CD4-positive, alpha-beta T cell treated with Interleukin-4 for 4 hours (primary cell): ENCODE measurements at regions not wholly inside any gene's neighbourhood (a gene's known extent, or its start where the extent isn't known, plus 50 kb on each side); places are given as distances from the start of the nearest gene placed in this dataset.
"Not testable (repeated sequence)": the region's sequence is repeated elsewhere in the genome, so short reads cannot be mapped to it uniquely, and the experiment has no call there.

Source experiments
- DNase-seq: peaks from one replicate; pipeline ENCODE4 v3.0.0-alpha.2; 2020

DNA sequence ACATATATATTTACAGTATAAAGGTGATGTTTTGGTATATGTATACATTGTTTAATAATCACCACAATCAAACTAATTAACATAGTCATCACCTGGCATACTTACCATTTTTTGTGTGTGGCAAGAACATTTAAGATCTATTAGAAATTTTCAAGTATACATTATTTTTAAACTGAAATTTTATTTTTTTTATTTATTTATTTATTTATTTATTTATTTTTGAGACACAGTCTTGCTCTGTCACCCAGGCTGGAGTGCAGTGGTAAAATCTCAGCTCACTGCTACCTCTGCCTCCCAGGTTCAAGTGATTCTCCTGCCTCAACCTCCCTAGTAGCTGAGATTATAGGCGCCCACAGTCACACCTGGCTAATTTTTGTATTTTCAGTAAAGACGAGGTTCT, 210.5 kb downstream of the ICOS start:
- not testable (repeated sequence) for DNase-seq

DNA sequence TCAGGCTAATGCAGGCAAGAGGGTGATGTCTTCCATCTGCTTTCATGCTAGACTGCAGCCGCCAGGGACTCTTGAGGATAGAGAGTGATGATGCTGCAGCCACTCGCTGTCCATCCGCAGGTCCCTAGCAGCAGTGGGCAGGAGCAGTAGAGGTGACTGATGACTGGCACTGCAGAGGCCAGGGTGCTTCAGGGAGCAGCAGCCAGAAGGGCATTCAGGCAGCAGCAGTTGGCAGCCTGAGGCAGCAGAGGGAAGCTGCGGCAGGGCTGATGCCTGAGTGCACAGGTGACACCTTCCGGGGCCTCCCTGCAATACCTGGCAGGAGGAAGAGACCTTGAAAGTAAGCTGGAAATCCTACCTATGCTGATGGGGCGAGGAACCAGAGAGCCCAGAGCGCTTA, 214.2 kb downstream of the ICOS start:
- no peak for DNase-seq

DNA sequence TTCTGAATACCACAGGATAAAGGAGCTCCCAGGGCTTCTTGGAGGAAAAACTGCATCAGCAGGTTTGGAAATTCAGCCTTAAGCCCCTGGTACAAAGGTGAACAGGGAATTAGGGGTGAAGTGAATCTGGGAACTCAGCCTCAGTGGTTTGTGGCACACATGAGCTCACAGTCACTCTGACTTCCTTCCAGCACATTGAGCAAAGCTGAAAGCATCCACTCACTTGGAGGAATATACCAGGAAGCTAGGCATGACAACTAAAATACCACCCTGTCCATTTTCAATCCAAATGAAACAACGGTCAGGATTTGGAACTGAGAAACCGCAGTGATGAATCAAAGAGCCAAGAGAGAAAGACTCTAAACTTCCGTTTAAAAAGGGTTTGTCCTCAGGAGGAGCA, 216.1 kb downstream of the ICOS start:
- no peak for DNase-seq

DNA sequence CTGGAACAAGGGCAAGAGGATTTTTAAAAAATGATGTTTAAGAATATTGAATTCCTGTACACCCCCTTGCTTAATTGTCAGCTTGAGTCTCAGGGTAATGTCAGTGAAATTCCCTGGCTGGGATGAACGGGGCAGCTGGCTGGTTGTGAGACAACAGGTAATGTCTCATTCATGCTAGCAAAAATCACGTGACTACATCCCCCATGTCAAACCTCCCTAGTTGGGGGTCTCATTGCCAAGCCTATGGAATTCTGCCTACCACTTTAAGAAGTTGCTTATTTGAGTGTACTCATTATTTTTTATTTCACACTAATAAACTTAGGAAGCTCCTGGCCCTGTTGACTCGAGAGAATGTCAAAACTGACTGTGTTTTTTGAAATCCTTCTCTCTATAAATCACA, 218.3 kb downstream of the ICOS start:
- DNase-seq, result no peak

DNA sequence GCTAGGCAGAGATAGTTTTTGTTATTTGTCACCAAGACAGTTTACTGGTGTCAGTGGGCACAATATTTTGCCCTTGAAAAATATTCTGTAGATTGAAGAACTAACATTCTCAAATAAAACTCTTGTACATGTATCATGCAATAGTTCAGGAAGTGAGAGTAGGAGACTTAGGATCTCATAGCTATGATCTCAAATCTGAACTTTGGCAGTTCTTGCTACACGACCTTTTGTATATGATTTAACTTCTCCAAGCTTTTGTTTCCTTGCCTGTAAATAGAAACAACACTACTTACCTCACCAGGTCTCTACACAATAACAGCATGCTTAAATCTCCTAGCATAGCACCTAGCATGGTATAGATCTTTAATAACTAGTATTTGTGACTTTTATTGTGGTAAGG, 219.9 kb downstream of the ICOS start:
- no peak for DNase-seq

DNA sequence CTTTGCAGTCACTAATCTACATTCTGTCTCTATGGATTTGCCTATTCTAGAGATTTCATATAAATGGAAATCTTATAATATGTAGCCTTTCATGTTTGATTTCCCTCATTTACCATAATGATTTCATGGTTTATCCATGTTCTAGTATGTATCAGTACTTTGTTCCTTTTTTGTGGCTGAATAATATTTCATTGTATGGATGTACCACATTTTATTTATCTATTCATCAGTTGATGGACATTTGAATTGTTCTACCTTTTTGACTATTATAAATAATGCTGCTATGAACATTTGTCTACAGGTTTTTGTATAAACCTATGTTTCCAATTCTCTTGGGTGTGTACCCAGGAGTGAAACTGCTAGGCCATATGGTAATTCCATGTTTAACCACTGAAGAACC, 221.1 kb downstream of the ICOS start:
- DNase-seq, result no peak

DNA sequence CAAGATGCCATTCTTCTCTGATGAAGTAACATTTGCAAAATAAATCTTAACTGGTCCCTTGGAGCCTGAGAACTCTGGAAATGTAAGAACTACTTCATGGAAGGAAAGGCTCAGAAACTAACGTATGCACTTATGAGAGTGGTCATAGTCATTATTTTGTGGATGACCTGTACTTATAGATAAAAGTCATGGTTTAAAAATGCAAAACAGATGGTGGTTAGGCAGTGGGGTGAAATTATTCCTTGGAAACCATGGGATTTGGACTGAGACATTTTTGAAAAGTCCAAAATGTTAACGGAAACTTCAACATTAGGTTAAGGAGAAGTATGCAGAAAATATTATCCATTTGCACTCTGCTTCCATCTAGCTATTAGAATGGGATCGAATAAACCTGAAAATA, 223.0 kb downstream of the ICOS start:
- no peak for DNase-seq

DNA sequence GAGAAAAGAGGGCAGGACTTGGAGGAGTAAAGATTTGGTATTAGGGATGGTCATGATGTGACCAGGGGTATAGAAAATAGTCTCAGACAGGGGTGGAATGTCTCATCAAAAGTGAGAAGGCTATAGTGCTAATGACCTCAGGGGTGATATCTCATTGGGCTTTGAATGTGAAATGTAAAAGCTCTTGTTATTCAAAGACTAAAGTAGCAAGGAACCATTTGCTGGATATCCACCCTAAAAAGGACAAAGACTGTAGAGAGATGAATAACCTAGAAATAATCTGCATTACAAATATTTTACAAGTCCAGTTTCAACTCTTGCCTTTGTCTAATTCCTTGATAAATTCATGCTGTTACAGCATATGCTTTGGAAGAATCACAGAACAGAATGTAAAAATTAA, 224.4 kb downstream of the ICOS start:
- no peak for DNase-seq

DNA sequence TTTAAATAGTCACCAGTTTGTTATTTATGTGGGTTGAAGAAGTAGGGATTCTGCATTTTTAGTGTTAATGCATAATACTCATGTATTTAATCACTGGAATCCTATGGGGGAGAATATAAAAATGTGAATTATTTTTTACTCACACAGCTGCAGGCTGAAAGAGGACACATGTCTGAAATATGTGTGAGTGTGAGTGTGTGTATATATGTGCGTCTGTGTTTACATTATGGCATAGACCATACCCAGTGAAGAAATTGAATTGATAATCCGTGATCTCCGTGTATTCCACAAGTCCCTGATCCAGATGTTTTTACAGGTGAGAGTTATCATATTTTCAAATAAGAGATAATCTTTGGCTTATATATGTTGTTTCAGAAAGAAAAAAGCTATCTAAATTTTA, 225.3 kb downstream of the ICOS start:
- no peak for DNase-seq

DNA sequence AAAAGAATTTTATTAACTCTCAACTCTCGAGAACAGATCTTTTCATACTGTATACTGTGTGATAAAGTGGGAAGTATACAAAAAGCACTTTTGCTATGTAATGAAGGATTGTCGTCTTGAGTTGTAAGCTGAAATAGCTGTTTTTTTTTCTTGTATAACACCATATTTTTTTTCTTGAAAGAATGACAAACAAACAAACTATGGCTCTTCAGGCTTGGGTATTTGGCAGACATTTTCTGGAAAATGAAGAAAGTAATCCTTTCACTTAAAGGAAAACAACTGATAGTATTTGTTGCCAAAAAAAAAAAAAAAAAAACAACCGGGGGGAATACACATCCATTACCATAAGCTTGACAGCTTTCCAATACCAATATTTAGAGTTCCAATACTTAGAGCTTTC, 230.4 kb downstream of the ICOS start:
- no peak for DNase-seq

DNA sequence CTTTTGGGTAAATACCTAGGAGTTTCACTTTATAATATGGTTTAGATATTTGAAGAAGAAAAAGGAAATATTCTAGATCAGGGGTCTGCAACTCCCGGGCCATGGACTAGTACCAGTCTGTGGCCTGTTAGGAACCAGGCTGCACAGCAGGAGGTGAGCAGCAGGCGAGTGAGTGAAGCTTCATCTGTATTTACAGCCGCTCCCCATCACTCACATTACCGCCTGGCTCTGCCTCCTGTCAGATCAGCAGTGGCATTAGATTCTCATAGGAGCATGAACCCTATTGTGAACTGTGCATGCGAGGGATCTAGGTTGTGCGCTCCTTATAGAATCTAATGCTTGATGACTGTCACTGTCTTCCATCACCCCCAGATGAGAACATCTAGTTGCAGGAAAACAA, 231.1 kb downstream of the ICOS start:
- not testable (repeated sequence) for DNase-seq

DNA sequence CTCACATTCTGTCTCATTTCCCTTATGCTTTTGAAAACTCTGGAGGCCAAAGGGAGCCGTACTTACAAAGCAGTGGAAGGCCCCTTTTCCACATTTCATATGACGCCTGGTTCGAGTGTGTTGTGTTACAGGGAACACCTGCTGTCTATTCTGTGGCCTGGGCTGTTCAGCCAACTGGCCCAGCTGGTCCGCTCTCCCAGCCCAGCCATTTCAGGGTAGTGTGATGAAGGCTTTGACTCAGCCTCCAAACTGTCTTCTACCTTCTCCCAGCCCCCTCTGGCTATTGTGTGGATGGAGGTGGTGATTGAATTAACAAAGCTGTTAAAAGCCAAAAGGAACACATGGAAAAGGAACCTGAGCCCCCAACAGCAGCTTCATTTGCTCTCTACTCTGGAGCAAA, 233.8 kb downstream of the ICOS start:
- no peak for DNase-seq

DNA sequence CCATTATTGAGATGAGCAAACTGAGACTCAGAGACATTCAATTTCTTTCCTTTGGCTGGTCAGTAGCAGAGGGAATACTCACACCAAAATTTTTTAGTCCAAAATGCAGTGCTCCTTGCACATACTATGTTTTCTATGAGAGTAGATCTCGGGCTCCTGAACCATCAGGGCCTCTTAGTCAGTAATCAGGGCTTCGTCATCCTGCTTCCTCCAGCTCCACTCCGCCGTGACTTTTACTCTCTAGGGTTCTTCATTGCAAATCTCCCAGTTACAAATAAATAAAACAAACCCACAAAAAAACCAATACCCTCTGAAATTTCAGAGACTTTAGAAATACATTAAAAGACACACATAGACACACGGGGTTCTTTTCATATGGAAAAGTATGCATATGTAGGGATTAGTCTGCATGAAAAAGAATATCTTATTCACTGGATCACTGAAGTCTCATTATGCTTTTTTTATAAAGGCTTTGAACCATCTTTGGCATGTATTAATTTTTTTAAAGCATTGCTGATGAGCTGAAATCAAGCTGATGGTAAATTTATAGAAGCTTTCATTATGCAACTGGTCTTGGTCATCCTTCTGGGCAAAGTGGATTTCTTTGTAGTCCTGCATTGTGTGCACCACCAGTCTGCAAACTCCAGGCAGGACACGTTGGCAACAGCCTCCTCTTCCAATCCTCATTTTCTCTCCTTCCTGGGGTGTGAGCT, 235.0 kb downstream of the ICOS start:
- no peak for DNase-seq

DNA sequence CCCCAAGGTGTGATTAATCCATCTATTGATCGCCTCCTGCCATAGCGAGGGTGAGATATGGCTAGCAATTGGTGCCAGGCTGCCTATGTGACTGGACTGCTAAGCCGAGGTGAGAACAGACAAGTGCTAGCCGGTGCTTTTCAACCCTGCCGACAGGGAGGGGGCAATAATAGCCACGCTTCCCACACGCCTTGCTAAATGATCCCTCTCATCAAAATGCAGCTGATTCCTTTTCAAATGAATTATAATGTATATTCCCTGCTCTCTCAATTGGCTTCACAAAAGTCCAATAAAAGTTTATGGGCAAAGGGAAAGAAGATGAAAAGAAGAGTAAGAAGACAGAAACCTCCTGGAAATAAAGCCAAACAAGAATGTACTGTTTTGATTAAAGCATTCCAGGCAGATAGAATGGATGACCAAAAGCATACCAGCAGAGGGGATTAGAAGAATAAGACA, 235.6 kb downstream of the ICOS start:
- DNase-seq, result no peak

DNA sequence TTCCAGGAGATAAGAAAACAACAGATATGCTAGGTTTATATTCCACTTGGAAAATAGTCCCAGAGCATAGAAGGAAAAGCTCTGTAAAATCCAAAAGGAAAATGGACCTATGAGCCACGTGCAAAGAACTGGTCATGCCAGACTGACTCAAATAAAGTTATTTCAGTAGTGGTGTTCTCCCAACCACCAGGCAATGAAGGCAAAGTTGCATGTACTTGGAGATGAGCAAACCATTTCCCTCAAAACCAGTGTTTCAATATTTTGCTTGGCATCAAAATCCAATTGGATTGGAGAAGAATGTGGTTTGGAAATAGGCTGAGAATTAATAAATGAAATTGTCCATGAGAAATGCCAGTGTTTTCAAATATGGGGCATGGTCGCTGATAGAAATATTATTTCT, 237.5 kb downstream of the ICOS start:
- DNase-seq, result no peak

DNA sequence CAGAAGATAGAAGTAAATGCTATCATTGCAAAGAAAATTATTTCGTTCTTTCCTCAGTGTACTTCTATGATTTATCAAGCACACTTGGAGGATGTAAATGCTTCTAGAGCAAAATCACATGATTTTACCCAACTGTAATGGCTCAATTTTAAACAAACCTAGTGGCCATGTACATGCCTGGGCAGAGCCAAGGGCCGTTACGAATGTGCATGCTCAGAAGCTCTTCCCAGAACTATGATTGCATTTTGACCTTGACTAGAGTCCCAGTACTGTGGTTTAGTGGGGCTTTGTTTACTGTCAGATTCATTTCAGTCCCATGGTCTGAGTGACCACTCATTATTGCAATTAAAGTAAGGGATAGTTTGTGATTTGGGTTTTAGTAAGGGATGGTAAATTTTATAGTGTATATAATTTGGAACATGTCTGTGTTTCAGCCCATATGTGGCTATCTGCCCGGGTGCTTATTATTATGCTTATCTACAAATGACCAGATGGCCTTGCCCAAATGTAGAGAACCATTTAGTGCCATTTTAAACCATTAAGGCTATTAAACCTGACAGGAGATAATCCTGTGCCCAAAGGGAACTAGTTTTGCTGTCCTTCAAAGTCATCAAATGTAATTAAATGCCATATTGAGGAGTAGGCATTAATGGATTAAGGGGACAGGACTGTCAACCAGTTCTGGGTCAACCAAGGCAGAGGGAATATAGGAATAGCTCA, 239.1 kb downstream of the ICOS start:
- DNase-seq, result no peak

DNA sequence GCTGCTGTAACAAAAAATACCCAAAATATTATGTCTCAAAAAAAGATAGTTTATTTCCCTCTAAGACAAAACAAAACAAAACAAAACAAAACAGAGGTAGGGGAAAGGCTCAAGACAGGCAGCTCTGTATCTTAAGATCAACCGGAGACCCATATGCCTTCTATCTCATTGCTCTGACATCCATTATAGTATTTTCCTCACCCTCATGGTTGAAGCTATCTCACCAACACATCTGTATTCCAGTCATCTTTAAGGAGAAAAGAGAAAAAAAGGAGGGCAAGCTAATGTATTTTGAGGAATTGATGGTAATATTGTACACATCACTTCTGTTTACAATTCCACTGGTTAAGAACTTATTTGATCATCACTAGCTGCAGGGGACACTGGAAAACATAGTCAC, 239.7 kb downstream of the ICOS start:
- no peak for DNase-seq

DNA sequence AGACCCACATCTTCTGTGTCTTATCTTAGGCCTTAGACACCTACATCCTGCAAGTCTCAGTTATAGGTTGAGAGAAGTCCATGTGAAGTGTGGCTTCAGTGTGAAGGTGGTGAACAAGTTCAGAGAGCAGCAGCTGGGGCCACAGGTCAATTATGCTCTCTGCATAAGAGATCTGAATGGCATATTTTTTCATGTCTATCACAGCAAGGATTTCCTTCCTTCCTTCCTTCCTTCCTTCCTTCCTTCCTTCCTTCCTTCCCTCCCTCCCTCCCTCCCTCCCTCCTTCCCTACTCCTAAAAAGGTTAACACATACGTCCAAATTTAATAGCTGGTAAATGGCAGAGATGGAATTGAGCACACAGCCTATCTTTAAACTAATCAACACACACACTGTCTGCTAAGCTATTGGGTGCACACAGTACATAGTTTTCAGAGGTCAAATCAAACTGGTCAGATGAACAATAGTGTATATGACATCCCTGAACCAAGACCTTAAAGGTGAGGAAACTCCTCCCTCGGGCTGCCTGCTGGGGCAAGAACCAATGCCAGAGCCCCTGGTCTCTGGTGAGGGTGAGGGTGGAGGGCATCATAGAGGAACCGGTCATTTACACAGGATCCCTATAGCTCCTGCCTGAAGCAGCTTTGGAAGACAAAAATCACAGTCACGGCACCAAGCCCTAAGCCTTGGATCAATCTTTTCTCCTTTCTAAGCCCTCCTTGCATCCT, 240.9 kb downstream of the ICOS start:
- DNase-seq, result no peak

DNA sequence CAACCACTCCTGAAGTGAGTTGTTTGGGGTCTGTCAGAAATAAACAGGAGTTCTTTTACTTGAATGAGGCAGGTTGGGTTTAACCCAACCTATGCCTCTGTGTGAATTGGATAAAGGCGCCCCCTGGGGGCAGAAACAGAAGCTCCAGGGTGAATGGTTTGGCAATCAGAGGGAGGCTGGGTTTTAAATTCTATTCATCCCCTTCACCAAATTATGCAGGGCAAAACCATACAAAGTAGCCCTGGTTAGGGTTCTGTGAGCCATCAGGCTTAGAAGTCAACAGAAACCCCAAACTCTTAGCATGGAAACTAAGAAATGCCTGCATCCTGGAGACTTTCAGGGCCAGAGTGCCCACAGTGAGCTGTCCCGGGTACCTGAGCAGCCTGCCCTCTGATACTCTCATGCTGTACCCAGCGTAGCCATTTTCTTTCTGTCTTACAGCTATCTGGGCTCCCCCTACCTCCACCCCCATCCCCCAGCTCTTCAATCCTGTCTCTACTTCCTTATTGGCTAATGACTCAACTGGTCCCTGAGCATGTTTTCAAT, 241.5 kb downstream of the ICOS start:
- peak; percentile 57 for DNase-seq

DNA sequence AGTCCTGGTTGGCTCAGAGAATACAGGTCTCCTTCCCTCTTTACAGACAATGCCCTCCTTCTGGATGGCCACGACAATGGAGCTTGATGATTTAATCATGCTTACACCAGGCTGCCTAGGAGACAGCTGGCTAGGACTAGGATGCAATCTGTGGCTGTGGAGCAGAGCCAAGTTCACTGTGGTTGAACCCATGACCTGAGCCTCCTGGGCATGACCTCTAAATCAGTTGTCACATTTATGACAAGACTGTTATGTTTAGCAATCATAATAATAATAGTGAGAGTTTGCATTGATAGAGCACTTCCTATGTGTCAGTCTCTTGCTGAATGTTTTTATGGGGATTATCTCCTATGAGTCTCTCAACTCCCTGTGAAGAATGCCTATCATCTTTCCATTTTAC, 244.1 kb downstream of the ICOS start:
- DNase-seq, result no peak

DNA sequence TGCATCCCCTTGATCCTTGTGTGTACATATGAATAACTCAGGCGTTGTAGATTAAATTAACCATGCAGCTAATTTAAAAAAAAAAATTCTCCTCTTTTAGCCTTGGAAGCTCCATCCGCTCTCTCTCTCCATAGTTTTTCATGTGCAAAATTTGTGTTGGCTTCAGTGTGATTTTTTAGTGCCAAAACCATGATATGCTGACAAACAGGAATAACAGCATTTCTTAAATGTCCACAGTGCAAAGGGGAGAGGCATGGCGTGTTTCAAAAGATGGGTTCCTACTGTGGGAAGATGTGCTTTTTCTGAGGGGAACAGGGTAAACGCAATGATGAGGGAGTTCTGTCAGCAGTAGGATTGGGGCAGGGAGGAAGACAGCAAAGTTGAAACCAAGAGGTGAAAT, 247.0 kb downstream of the ICOS start:
- no peak for DNase-seq

DNA sequence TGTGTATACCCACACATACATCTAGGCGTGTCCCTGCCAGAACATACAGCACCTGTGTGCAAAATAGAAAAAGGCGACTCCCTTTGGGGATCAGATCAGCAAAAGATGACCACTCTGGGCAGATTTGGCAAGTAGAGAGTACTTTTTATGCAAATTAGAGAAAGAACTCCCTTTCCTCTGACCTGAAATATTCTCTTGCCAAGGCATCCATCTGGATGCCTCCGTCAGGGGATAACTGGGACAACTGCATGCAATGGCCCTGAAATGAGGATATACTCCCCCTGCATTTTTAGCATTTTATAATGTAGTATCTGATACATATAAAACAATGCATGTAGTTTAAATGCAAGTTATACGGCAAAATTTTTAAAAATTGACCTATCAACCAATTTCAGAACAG, 247.7 kb downstream of the ICOS start:
- no peak for DNase-seq

DNA sequence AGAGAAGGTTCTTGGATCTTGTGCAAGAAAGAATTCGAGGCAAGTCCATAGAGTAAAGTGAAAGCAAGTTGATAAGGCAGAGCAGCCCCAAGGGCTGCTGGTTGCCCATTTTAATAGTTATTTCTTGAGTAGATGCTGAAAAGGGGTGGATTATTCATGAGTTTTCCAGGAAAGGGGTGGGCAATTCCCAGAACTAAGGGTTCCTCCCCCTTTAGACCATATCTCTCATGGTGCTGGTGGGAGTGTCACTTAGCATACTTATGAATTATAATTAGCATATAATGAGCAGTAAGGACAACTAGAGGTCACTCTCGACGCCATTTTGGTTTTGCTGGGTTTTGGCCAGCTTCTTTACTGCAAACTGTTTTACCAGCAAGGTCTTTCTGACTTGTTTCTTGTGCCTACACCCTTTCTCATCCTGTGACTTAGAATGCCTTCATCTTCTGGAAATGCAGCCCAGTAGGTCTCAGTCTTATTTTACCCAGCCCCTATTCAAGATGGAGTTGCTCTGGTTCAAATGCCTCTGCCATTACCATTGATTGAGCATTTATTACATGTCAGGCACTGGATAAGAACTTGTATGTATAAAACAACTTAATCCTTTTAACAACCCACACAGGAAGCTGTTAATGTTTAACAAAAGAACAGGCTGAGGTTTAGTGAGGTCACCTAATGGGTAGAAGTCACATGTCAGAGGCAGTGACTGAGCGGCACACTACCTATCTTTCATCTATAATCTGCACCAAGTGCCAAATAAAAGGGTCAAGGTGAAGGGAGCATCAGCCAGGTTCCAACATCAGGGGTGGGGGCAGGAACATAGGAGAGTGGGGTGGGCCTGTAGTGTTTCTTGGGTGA, 250.9 kb downstream of the ICOS start:
- DNase-seq, result no peak
